Stomach (tissue), 8 donors: ENCODE measurements at regions not wholly inside any gene's neighbourhood (a gene's known extent, or its start where the extent isn't known, plus 50 kb on each side); places are given as distances from the start of the nearest gene placed in this dataset.
"Not testable (repeated sequence)": the region's sequence is repeated elsewhere in the genome, so short reads cannot be mapped to it uniquely, and the experiment has no call there.

Source experiments
- DNase-seq, 2 donors: peaks; one replicate each; pipeline versions ENCODE4 v3.0.0 to v3.0.0-alpha.2; 2013 to 2019
- H3K27ac ChIP-seq, 5 donors: fragments of 200-600 bp in 4 of 5; sonication (generic) in 4 of 5; one replicate each; pipeline ENCODE4 v1.5.1; 2013 to 2019; ENCODE audit warnings: mild to moderate bottlenecking in 1 of 5, moderate library complexity in 1 of 5
- H3K27me3 ChIP-seq, 3 donors: fragments of 200-600 bp; sonication (generic); one replicate each; pipeline ENCODE4 v1.5.1; 2017 to 2019; ENCODE audit warnings: mixed run types in 1 of 3
- H3K36me3 ChIP-seq, 4 donors: fragments of 200-600 bp; sonication (generic); 1 replicate in 3 of 4; 2 replicates in 1 of 4; pipeline ENCODE4 v1.5.1; 2016 to 2019
- H3K4me1 ChIP-seq, 4 donors: fragments of 200-600 bp; sonication (generic); one replicate each; pipeline ENCODE4 v1.5.1; 2016 to 2019
- H3K4me3 ChIP-seq, 4 donors: fragments of 200-600 bp; sonication (generic) in 3 of 4; one replicate each; pipeline ENCODE4 v1.5.1; 2016 to 2019; ENCODE audit warnings: mild to moderate bottlenecking in 1 of 4
- H3K9me3 ChIP-seq, 4 donors: fragments of 200-600 bp; sonication (generic); one replicate each; pipeline ENCODE4 v1.5.1; 2016 to 2019
- EP300 ChIP-seq: sonication (generic); formaldehyde crosslinking; IDR thresholded peaks from one replicate; pipeline ENCODE4 v1.6.1; 2017; ENCODE audit warnings: antibody characterized with exemption
- POLR2A ChIP-seq, 4 donors: fragments of 450-650 bp; IDR thresholded peaks; one replicate each; pipeline ENCODE4 v1.6.1; 2016; ENCODE audit warnings: antibody characterized with exemption in 4 of 4, control low read depth in 2 of 4, mild to moderate bottlenecking in 1 of 4, moderate library complexity in 1 of 4
- POLR2AphosphoS5 ChIP-seq, 3 donors: sonication (generic); formaldehyde crosslinking; IDR thresholded peaks; one replicate each; pipeline ENCODE4 v1.6.1; 2016; ENCODE audit warnings: antibody characterized with exemption in 3 of 3
- WGBS, 5 donors: extraction: QIAGEN DNeasy Blood & Tissue Kit in 3 of 5; methylation state at CpG; one replicate each; pipeline versions ENCODE4 v1.1.5 to v1.1.7; 2013 to 2018; 5-methylcytosine and 5-hydroxymethylcytosine counted together
- intact Hi-C: fragments of 100-400 bp; cut with DNase I; formaldehyde crosslinking; loops from one replicate; pipeline ENCODE4 v1.15.1; 2023; ENCODE audit warnings: low total_unique reads
- TF ChIP-seq, protein P1 (sequence below), 7 experiments: fragments of 450-650 bp in 4 of 7; fragments of 200-600 bp in 3 of 7; sonication (generic) in 3 of 7; IDR thresholded peaks; one replicate each; pipeline ENCODE4 v1.5.1; 2016 to 2019; ENCODE audit warnings: antibody characterized with exemption in 7 of 7, control low read depth in 2 of 7, mild to moderate bottlenecking in 1 of 7
- donor health status: healthy with polysubstance abuse.
- donor health status: Bipolar disorder and iron deficiency.
- donor health status: healthy.

- Histone ChIP-seq H3K9me3 (no peaks in the 10 kb centered on the region), H3K27ac (no peak overlapping the region), H3K4me3 (no peak overlapping the region), H3K4me1 (peaks cover 0 to 7% (median 0%) of the 10 kb centered on the region in 4 donors), H3K36me3 (no peaks in the 10 kb centered on the region), H3K27me3 (no peaks in the 10 kb centered on the region)
- DNase-seq: no peak
- WGBS, 5 donors: 81 to 89% (median 83%) methylated on average over 5 of the region's 5 CpGs
- intact Hi-C loops: no loop called here
- TF ChIP-seq, protein P1, sequence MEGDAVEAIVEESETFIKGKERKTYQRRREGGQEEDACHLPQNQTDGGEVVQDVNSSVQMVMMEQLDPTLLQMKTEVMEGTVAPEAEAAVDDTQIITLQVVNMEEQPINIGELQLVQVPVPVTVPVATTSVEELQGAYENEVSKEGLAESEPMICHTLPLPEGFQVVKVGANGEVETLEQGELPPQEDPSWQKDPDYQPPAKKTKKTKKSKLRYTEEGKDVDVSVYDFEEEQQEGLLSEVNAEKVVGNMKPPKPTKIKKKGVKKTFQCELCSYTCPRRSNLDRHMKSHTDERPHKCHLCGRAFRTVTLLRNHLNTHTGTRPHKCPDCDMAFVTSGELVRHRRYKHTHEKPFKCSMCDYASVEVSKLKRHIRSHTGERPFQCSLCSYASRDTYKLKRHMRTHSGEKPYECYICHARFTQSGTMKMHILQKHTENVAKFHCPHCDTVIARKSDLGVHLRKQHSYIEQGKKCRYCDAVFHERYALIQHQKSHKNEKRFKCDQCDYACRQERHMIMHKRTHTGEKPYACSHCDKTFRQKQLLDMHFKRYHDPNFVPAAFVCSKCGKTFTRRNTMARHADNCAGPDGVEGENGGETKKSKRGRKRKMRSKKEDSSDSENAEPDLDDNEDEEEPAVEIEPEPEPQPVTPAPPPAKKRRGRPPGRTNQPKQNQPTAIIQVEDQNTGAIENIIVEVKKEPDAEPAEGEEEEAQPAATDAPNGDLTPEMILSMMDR (IDR thresholded peaks at IDR 0.05): no peak
- no peak for TF ChIP-seq EP300
- no peak for TF ChIP-seq POLR2A (IDR thresholded peaks at IDR 0.05)
- no peak for TF ChIP-seq POLR2AphosphoS5 (IDR thresholded peaks at IDR 0.05)
Measured at GRCh38 chr6:112682071-112682470, 334.9 kb downstream of the RFPL4B start.

DNA sequence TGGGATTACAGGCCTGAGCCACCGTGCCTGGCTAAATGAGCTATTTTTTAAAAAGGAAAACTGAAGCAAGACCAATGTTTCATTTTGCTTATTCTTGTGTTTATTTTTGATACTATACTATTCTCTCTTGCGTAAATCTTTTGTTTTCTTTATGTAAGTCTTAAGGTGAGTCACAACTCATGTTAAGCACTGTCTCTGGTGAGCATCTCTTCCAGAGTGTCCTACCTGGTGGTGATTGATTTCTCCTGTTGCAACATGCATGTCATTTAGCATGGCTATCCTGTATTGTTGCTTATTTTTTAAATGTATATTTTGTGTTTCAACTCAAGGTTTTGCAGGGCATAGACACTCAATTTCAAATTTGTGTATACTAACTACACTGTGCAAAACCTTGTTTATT lies 336.0 kb downstream of the RFPL4B start:
- intact Hi-C loops: no loop called here
- 65 to 93% (median 82%) methylated on average over 2 of the region's 2 CpGs for WGBS, 5 donors
- DNase-seq: no peak
- Histone ChIP-seq H3K27me3 (no peaks in the 10 kb centered on the region), H3K4me3 (no peak overlapping the region), H3K9me3 (no peaks in the 10 kb centered on the region), H3K36me3 (no peaks in the 10 kb centered on the region), H3K27ac (no peak overlapping the region), H3K4me1 (peaks cover 0 to 7% (median 0%) of the 10 kb centered on the region in 4 donors)
- TF ChIP-seq POLR2AphosphoS5 (IDR thresholded peaks at IDR 0.05): no peak
- TF ChIP-seq, protein P1 (IDR thresholded peaks at IDR 0.05): no peak
- TF ChIP-seq POLR2A (IDR thresholded peaks at IDR 0.05): no peak
- TF ChIP-seq EP300: no peak

DNA sequence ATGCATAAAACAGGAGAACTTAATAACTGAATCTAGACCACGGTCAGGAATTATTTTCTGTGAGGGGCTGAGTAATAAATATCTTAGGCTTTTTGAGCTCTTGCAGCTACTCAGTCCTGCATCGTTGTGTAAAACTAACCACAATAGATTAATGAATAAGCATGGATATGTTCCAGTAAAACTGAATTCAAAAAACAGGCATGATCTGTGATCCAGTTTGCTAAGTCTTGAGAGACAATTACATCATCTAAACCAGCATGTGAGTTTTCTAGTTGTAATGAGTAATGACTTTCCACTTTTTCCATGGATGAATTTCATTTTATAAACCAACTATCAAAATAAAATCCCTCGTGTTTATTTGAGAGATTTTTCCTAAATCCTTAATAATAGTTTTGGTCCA lies 336.8 kb downstream of the RFPL4B start:
- peaks cover 0 to 7% (median 0%) of the 10 kb centered on the region in 4 donors for H3K4me1 ChIP-seq
- H3K9me3 ChIP-seq: no peaks in the 10 kb centered on the region
- peak in 1 of 2 donors; percentile 66 for DNase-seq
- no peak overlapping the region for H3K27ac ChIP-seq
- no peaks in the 10 kb centered on the region for H3K36me3 ChIP-seq
- H3K27me3 ChIP-seq: no peaks in the 10 kb centered on the region
- WGBS, 5 donors: 41 to 67% (median 53%) methylated on average over 3 of the region's 3 CpGs
- H3K4me3 ChIP-seq: no peak overlapping the region
- intact Hi-C loops: no loop called here
- TF ChIP-seq POLR2AphosphoS5 (IDR thresholded peaks at IDR 0.05) (no peak), EP300 (no peak), POLR2A (IDR thresholded peaks at IDR 0.05) (no peak)
- TF ChIP-seq, protein P1 (IDR thresholded peaks at IDR 0.05): no peak

- H3K27ac ChIP-seq, H3K27me3 ChIP-seq, H3K9me3 ChIP-seq, DNase-seq, intact Hi-C loops, H3K4me3 ChIP-seq, H3K36me3 ChIP-seq: not testable (repeated sequence)
- peaks cover 0 to 12% (median 3%) of the 10 kb centered on the region in 4 donors for H3K4me1 ChIP-seq
- 91 to 94% (median 93%) methylated on average over 15 of the region's 15 CpGs for WGBS, 5 donors
Measured at GRCh38 chr6:112685521-112686220, 338.5 kb downstream of the RFPL4B start.

GRCh38 chr6:112688487-112689165 lies 341.5 kb downstream of the RFPL4B start:
- H3K4me3 ChIP-seq, H3K9me3 ChIP-seq, H3K27ac ChIP-seq, H3K36me3 ChIP-seq, DNase-seq, H3K27me3 ChIP-seq, intact Hi-C loops: not testable (repeated sequence)
- H3K4me1 ChIP-seq: peaks cover 0 to 21% (median 6%) of the 10 kb centered on the region in 4 donors
- 73 to 87% (median 81%) methylated on average over 24 of the region's 24 CpGs for WGBS, 5 donors

GRCh38 chr6:112689183-112689858 lies 342.2 kb downstream of the RFPL4B start:
- DNase-seq: not testable (repeated sequence)

More at GRCh38 chr6:112689183-112689858, 342.2 kb downstream of the RFPL4B start:
- H3K36me3 ChIP-seq, H3K27ac ChIP-seq, intact Hi-C loops, H3K27me3 ChIP-seq, H3K4me3 ChIP-seq, H3K9me3 ChIP-seq: not testable (repeated sequence)
- 96 to 99% (median 97%) methylated on average over 27 to 52 of the region's 56 CpGs for WGBS, 5 donors
- H3K4me1 ChIP-seq: peaks cover 0 to 15% (median 6%) of the 10 kb centered on the region in 4 donors
